HG02763 (cell line): ENCODE measurements at regions not wholly inside any gene's neighbourhood (a gene's known extent, or its start where the extent isn't known, plus 50 kb on each side); places are given as distances from the start of the nearest gene placed in this dataset.
A peak's percentile ranks its signal among the peaks of the same experiment; 100 is the strongest.
"Not testable (repeated sequence)": the region's sequence is repeated elsewhere in the genome, so short reads cannot be mapped to it uniquely, and the experiment has no call there.

Source experiments
- ATAC-seq: cut with Tn5 transposase; IDR thresholded peaks from one replicate; pipeline ENCODE4 v1.9.1; 2021; ENCODE audit warnings: mild to moderate bottlenecking, moderate library complexity; ENCODE audit not compliant: unreplicated experiment

DNA sequence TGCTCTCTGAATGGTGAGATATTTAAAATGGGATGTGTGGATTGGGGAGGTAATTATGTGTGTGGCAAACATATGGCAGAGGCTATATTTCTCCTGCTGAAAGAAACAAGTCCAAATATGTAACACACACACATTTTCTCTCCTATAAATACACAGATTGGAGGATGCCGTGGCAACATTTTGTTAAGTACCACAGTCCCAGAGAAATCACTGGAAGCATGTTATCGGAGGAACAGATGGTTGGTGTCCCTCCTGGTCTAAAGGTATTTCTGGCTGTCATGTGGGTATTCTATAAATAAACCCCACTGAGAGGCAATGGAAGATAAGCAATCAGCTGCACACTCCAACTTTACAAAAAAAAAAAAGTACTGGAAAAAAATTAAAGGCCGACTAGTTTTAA lies 528.3 kb upstream of the BOD1L1 start:
- no peak for ATAC-seq

DNA sequence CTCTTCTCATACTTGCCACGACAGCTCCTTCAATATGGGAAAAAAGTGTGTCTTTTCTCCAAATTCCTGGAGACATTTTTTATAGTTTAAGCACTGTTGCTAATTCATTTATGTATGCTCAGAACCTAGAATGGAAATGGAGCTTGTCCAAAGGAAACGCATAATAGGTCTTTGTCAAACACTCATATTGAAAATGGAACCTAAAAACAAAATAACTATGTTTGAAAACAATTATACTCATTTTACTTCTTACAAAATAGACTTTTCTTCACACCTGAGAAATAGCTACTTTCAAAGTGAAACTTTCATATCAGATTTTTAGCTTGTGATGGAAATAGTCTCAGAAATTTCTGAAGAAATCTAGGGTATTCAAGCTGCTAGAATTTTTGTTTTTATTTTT lies 529.7 kb upstream of the BOD1L1 start:
- peak; percentile 43 for ATAC-seq

DNA sequence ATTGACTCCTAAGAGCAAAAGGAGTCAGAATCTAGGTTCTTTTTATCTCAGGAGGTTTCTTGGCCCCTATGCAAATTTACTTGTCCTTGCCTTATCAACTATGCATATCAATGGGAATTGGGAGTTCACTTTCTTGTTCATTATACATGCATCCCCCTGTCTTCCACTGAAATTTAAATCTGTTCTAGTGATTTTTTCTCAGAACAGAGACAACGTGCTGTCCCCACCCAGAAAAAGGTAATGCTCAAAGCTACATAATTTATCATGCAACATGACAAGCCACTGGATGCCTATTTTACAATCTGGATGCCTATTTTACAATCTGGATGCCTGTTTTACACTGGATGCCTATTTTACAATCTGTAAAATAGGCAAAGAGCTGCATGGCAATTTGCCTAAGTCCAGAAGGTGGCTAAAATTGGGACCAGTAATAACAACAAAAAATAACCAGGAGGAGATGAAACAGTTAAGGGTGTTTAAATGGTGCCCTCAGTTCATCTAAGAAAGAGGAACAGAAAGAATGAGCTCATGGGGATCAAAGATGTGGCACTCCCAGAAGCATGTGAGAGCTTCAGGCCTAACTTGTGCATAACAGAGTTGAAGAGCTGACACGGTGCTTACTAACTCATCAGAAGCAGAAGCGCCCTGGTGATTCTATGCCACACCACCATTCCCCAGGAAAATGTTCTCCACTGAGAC lies 537.8 kb upstream of the BOD1L1 start:
- ATAC-seq = peak; percentile 100

- ATAC-seq = no peak
These were observed 540.5 kb upstream of the BOD1L1 start for GRCh38 chr4:14167876-14168510.

DNA sequence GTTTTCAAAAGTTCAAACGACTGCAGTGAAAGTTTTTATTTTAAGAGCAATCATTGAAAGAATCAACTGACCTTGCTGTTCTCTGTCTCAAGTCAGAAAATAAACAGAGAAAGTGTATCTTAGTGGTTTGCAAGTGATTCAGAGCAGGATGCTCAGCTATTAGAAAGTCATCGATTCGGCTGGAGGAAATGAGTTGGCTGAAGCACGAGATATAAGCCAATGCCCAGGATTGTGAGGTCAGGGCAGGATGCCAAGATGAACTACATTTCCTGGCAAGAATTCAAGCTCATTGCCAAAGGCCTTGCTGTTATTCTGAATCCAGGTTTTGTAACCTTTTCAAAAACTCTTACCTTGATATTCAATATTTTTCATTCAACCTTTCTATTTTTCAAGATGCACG lies 541.4 kb upstream of the BOD1L1 start:
- no peak for ATAC-seq

- ATAC-seq = no peak
These were observed 541.9 kb upstream of the BOD1L1 start for GRCh38 chr4:14169460-14169859.

DNA sequence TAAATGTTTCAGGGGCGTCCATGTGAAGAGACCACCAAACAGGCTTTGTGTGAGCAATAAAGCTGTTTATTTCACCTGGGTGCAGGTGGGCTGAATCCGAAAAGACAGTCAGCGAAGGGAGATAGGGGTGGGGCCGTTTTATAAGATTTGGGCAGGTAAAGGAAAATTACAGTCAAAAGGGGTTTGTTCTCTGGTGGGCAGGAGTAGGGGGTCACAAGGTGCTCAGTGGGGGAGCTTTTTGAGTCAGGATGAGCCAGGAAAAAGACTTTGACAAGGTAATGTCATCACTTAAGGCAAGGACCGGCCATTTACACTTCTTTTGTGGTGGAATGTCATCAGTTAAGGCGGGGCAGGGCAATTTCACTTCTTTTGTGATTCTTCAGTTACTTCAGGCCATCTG lies 542.4 kb upstream of the BOD1L1 start:
- ATAC-seq = not testable (repeated sequence)

GRCh38 chr4:14176613-14177012 lies 549.1 kb upstream of the BOD1L1 start:
- no peak for ATAC-seq

DNA sequence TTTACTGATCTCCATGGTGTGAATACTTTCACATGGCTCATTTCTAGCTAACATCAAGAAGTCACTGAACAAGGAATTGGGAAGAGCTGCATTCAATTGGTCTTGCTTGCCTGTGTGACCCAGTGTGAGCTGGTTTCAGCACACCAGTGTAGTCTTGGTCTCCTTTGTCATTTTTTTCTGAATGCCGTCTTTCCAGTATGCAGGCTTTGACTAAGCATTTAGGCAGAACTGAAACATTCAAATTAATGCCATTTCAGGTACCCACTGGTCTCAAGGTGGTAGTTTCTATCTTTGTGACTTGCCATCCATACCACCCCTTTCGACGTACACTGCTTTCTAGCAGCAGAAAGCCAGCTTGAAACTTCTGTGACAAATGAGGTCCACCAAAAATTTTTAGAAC lies 550.5 kb upstream of the BOD1L1 start:
- ATAC-seq = peak; percentile 82

- ATAC-seq = peak; percentile 60
These were observed 550.9 kb upstream of the BOD1L1 start for GRCh38 chr4:14178421-14178820.

DNA sequence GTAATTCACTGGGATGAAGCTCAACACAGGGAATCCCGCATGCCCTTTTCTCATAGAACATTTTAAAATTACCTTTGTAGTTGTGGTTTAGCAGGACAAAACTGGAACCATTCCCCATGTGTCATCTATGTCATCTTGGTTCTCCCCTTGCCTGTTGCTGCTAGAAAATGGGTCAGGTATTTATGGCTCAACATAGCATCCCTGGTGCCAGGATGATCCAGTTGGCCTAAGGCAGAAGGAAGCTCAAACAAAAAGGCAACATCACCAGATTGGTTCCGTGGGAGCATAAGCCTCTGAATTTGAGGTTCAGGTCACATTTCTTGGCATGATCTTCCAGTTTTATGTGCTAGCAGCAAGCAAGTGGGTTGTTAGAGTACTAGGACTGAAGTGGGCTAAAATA lies 552.6 kb upstream of the BOD1L1 start:
- ATAC-seq = no peak

DNA sequence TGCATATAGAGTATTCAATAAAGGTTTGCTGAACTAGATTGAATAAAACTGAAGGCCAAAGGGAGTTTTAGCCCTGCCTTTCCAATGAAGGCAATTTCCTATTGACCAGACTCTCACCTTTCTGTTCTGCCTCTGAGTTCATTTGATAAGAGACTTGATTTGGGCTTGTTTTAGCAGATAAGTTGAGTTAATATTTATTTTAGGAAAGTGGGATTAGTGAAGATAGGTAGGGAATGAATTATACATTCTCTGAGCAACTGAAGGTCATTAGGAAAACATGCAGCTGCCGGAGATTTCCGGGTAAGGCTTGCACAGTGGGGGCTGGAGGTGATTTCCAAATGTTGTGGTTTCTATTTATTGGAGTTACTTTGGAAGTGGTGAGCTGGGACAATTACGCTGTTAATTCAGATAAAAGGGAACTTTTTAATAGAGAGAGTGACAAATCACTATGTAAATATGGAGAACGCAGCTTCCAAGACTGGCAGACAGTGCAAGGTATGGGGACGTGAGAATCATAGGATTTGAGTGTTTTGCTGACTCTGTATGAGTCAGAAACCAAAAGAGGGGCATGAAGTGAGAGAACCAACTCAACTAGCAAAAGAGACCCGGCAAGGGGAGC lies 553.6 kb upstream of the BOD1L1 start:
- ATAC-seq = no peak

DNA sequence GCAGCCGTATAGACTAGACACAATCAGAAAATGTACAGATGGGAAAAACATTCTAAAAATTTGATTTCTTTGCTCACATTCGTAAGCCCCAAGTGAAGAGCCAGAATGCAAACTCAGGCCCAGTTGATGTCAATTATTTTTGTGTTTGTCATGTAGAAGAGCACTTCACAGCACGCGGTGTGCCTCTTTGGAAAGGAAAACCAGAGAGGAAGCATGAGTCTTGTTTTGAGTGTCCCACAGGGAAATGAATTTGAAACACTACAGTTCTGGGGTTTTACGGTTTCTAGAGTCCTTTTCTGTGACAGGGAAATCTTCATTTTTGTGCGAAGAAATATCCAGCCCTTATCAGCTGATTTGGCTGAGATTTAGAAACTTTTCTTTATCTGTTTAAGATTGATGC lies 554.6 kb upstream of the BOD1L1 start:
- no peak for ATAC-seq

GRCh38 chr4:14184265-14184664 lies 556.7 kb upstream of the BOD1L1 start:
- ATAC-seq = no peak

DNA sequence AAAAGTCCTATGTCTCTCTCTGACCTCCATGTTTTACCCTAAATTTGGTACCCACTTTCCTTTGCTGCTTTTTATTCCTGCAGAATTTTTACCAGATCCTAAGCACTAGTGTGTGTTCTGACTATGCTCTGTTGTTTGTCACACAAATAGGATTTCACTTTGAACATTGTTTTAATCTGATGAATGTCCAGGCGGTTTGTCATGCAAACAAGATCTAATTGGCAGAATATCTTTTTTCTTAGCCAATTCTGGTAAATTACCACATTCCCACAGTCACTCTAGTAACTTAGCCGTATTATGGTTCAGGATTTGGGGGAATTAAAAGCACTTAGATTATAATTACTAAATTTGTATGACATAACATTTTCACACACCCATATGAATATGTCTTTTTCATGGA lies 557.2 kb upstream of the BOD1L1 start:
- ATAC-seq = no peak

DNA sequence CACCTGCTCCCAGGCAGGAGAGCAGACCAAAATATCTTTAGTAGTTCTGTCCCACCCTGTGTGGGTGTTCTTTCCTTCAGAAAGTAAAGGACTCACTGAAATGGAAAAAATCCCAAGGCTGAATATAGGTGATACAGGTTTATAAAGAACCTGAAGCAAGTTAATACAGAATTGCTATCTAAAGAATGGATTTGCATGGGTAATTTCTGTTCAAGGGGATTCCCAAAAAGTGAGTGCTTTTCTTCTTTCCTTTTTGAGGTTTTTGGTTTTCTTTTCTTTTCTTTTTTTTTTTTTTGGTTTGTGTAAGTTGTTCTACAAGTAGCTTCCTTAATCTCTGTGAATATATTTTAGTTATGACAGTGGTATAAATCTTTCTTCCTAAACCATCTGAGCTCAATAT lies 560.7 kb upstream of the BOD1L1 start:
- ATAC-seq = no peak

DNA sequence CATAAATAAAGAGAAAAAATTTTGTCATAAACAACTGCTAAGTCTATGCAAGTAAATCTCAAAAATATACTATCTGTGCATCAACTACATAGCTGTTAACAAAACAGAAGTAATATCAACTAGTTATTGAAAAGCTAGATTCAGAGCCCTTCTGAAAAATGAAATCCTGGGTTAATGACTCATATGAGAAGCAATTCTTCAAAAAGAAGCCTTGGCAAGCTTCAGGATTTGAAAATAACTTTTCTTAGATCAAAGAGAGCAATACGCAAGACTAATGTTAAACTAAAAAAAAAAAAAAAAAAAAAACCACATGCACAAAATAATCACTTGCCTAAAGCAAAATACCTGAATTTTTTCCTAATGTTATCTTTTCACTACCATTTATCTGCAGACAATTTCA lies 566.1 kb upstream of the BOD1L1 start:
- no peak for ATAC-seq

DNA sequence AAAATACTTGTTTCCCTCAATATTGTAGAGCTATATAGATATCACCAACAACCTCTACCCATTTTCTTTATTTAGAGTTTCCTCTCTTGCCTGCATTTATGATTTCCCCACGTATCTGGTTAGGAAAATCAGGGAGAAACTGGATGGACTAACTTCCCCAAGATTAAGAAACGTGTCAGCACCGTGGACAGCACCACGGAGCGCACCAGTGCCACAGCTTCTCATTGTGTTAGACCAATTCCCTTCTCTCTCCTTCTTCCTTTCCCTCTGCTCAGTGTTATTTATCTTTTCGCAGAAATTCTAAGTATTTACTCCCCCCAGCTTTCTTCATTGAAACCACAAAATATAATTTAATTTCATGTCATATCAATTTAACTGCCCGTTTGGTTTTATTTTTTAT lies 568.6 kb upstream of the BOD1L1 start:
- ATAC-seq = no peak

- no peak for ATAC-seq
These were observed 587.7 kb upstream of the BOD1L1 start for GRCh38 chr4:14215116-14215770.

GRCh38 chr4:14217401-14217800 lies 589.9 kb upstream of the BOD1L1 start:
- ATAC-seq = no peak

DNA sequence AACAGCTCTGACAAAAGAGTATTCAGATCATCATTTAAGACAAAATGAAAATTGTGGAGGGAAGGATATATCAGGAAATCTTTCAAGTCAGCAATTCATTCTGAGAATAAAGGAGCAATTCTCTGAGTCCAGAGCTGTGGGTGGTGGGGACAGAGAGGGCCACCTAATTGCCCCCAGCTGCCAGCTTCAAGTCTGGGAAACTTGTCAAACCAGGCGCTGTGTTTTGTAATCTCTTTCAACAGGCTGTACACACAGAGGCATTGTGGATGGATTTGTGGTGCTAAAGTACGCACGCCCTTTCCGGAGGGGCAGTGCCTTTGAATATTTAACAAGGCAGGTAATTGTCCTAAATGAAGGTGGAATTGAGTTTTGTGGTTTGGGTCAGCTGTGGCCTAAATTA lies 591.1 kb upstream of the BOD1L1 start:
- ATAC-seq = no peak

GRCh38 chr4:14221176-14221575 lies 593.7 kb upstream of the BOD1L1 start:
- ATAC-seq = no peak
